Heart right ventricle (tissue), 16 donors: ENCODE measurements at regions not wholly inside any gene's neighbourhood (a gene's known extent, or its start where the extent isn't known, plus 50 kb on each side); places are given as distances from the start of the nearest gene placed in this dataset.

ENCODE experiments used
- ATAC-seq, 8 donors: fragments of 200-7000 bp; cut with Tn5 transposase; one replicate each; pipeline ENCODE4 v1.9.1; 2020; ENCODE audit warnings: mild to moderate bottlenecking in 8 of 8, moderate library complexity in 8 of 8, moderate number of reproducible peaks in 1 of 8
- DNase-seq, 2 donors: peaks; one replicate each; pipeline ENCODE4 v3.0.0-alpha.2; 2020
- H3K27ac ChIP-seq, 10 donors: fragments of 200-600 bp; sonication (generic) in 2 of 10; one replicate each; pipeline versions ENCODE4 v1.5.0 to v1.8.0; 2020 to 2022; ENCODE audit warnings: mild to moderate bottlenecking in 3 of 10
- H3K27me3 ChIP-seq, 7 donors: fragments of 200-600 bp; one replicate each; pipeline ENCODE4 v1.8.0; 2021 to 2022; ENCODE audit warnings: mild to moderate bottlenecking in 2 of 7
- H3K36me3 ChIP-seq, 9 donors: fragments of 200-600 bp; sonication (generic) in 1 of 9; one replicate each; pipeline versions ENCODE4 v1.5.0 to v1.8.0; 2020 to 2022; ENCODE audit warnings: mild to moderate bottlenecking in 2 of 9
- H3K4me1 ChIP-seq, 9 donors: fragments of 200-600 bp; sonication (generic) in 1 of 9; one replicate each; pipeline versions ENCODE4 v1.5.0 to v1.8.0; 2020 to 2022; ENCODE audit warnings: mild to moderate bottlenecking in 4 of 9
- H3K4me3 ChIP-seq, 10 donors: fragments of 200-600 bp; sonication (generic) in 2 of 10; one replicate each; pipeline versions ENCODE4 v1.5.0 to v1.8.0; 2020 to 2022; ENCODE audit warnings: mild to moderate bottlenecking in 7 of 10, moderate library complexity in 2 of 10
- H3K9me3 ChIP-seq, 11 donors: fragments of 200-600 bp in 10 of 11; sonication (generic) in 2 of 11; one replicate each; pipeline versions ENCODE4 v1.5.0 to v1.8.0; 2013 to 2022; ENCODE audit warnings: mild to moderate bottlenecking in 2 of 11, control low read depth in 1 of 11, moderate library complexity in 1 of 11
- CTCF ChIP-seq, 9 donors: fragments of 200-600 bp; sonication (generic) in 2 of 9; IDR thresholded peaks; one replicate each; pipeline versions ENCODE4 v1.5.0 to v1.8.0; 2021 to 2022; ENCODE audit warnings: antibody characterized with exemption in 9 of 9, mild to moderate bottlenecking in 5 of 9, moderate library complexity in 1 of 9
- WGBS, 2 donors: extraction: QIAGEN DNeasy Blood & Tissue Kit; methylation state at CpG; one replicate each; pipeline ENCODE4 v1.1.7; 2013; ENCODE audit warnings: inconsistent platforms in 1 of 2; 5-methylcytosine and 5-hydroxymethylcytosine counted together
- intact Hi-C, 10 donors: fragments of 100-400 bp; cut with DNase I; formaldehyde crosslinking; loops; one replicate each; pipeline versions ENCODE4 v1.11.1 to v1.14.2; 2022
- donor health status: Arrhythmogenic right ventricular cardiomyopathy.
- donor health status: ischemic (EF 13 %, LVEDD 7.1; RV severe dilation, severe dysfunction).
- donor health status: healthy with polysubstance abuse.
- donor health status: DM: no; HTN: yes; CAD: no.
- donor health status: DM: no; HTN: no; CAD: no.
- donor health status: ischemic (EF 25% LVEDD 6.9; RV normal size, moderate dysfunction).
- donor health status: ischemic (EF 25% LVEDD 5.7; RV mildly dilated, moderate dysfunction).
- donor health status: healthy.
- donor health status: DM: yes; HTN: yes; CAD: no.
- donor health status: Ischemic cardiomyopathy.
- donor health status: ischemic (EF 35%, LVEDD 5.7; RV mildly dilated, moderate dysfunction).
- donor health status: nonischemic (EF 11% LVEDD 7.7; RV severe dilation, severe dysfunction).
- donor health status: DM: yes; HTN: yes; CAD: no.
- donor health status: PGD.
- donor health status: ischemic (EF 29% LVEDD 5.4; RV normal size, mild dysfunction).
- donor health status: nonischemic (EF 23%, LVEDD 6.1; RV moderate dilation, normal function).

- Histone ChIP-seq H3K36me3 (no peaks in the 10 kb centered on the region), H3K4me1 (no peaks in the 10 kb centered on the region), H3K4me3 (no peak overlapping the region), H3K9me3 (peaks cover 0 to 3% (median 0%) of the 10 kb centered on the region in 11 donors), H3K27ac (no peak overlapping the region), H3K27me3 (no peaks in the 10 kb centered on the region)
- no peak for TF ChIP-seq CTCF (IDR thresholded peaks at IDR 0.05)
- ATAC-seq (no peak), DNase-seq (no peak)
- WGBS, 2 donors, result 85 to 86% methylated on average over 6 of the region's 6 CpGs
- intact Hi-C loops, result loop anchor here in 1 of 10 donors (10.0 kb wide), 1 partner anchor 102 kb away; no protein-coding TSS in a partner anchor
These were observed 1260.5 kb upstream of the CELF2 start for GRCh38 chr10:9757176-9757575.

GRCh38 chr10:9759596-9759995 lies 1258.1 kb upstream of the CELF2 start:
- H3K36me3 ChIP-seq, result no peaks in the 10 kb centered on the region
- no peak overlapping the region for H3K4me3 ChIP-seq
- H3K9me3 ChIP-seq, result peaks cover 0 to 3% (median 0%) of the 10 kb centered on the region in 11 donors
- ATAC-seq (no peak), DNase-seq (no peak)
- H3K27ac ChIP-seq, result no peak overlapping the region
- 78 to 92% methylated on average over 3 of the region's 3 CpGs for WGBS, 2 donors
- intact Hi-C loops, result loop anchor here in 1 of 10 donors (10.0 kb wide), 1 partner anchor 105 kb away; no protein-coding TSS in a partner anchor
- TF ChIP-seq CTCF (IDR thresholded peaks at IDR 0.05), result no peak
- no peaks in the 10 kb centered on the region for H3K4me1 ChIP-seq
- H3K27me3 ChIP-seq, result no peaks in the 10 kb centered on the region

GRCh38 chr10:9762966-9763656 lies 1254.6 kb upstream of the CELF2 start:
- Histone ChIP-seq H3K27me3 (no peaks in the 10 kb centered on the region), H3K27ac (no peak overlapping the region), H3K4me1 (no peaks in the 10 kb centered on the region), H3K4me3 (no peak overlapping the region), H3K36me3 (no peaks in the 10 kb centered on the region), H3K9me3 (peaks cover 0 to 3% (median 0%) of the 10 kb centered on the region in 11 donors)
- DNase-seq (no peak), ATAC-seq (peak in 1 of 8 donors; percentile 81)
- intact Hi-C loops, result no loop called here
- WGBS, 2 donors, result 51 to 60% methylated on average over 7 of the region's 7 CpGs
- TF ChIP-seq CTCF (IDR thresholded peaks at IDR 0.05), result no peak

- no peak for DNase-seq
- TF ChIP-seq CTCF (IDR thresholded peaks at IDR 0.05), result no peak
- H3K4me3 ChIP-seq, result no peak overlapping the region
- H3K27me3 ChIP-seq, result no peaks in the 10 kb centered on the region
- no peaks in the 10 kb centered on the region for H3K4me1 ChIP-seq
- no peaks in the 10 kb centered on the region for H3K9me3 ChIP-seq
- no peak overlapping the region for H3K27ac ChIP-seq
- no peaks in the 10 kb centered on the region for H3K36me3 ChIP-seq
- ATAC-seq, result no peak
- intact Hi-C loops, result no loop called here
These were observed 1250.9 kb upstream of the CELF2 start for GRCh38 chr10:9766762-9767161.
